SU-DHL-6 (cell line): ENCODE measurements at regions not wholly inside any gene's neighbourhood (a gene's known extent, or its start where the extent isn't known, plus 50 kb on each side); places are given as distances from the start of the nearest gene placed in this dataset.
"Not testable (repeated sequence)": the region's sequence is repeated elsewhere in the genome, so short reads cannot be mapped to it uniquely, and the experiment has no call there.

Experiments
- H2AFZ ChIP-seq: fragments of 200-600 bp; sonication (generic); 2 replicates; pipeline ENCODE4 v1.6.1; 2014; ENCODE audit warnings: low read depth, mild to moderate bottlenecking, moderate library complexity, mixed read lengths, antibody characterized with exemption, low read length; ENCODE audit not compliant: severe bottlenecking
- H3F3A ChIP-seq: fragments of 200-600 bp; shearing (Covaris generic); 2 replicates; pipeline ENCODE4 v1.6.0; 2016; ENCODE audit warnings: antibody characterized with exemption, mild to moderate bottlenecking; ENCODE audit not compliant: insufficient read depth
- H3K27ac ChIP-seq: fragments of 200-600 bp; sonication (generic); 2 replicates; pipeline ENCODE4 v1.5.1; 2016; ENCODE audit warnings: low read depth, mild to moderate bottlenecking, low read length, moderate library complexity, mixed read lengths
- H3K27me3 ChIP-seq: fragments of 200-600 bp; sonication (generic), shearing (Covaris generic); 2 replicates; pipeline ENCODE4 v1.6.0; 2014; ENCODE audit warnings: mild to moderate bottlenecking, low read length
- H3K36me3 ChIP-seq: fragments of 200-600 bp; sonication (generic); 2 replicates; pipeline ENCODE4 v1.6.1; 2014; ENCODE audit warnings: mild to moderate bottlenecking, low read length, mixed read lengths
- H3K4me2 ChIP-seq: fragments of 300-600, 200-600 bp; shearing (Covaris generic), sonication (generic); 2 replicates; pipeline ENCODE4 v1.6.0; 2014; ENCODE audit warnings: low read length, low read depth, mild to moderate bottlenecking; ENCODE audit not compliant: poor library complexity, severe bottlenecking
- H3K4me3 ChIP-seq: fragments of 200-600 bp; sonication (generic); 2 replicates; pipeline ENCODE4 v1.5.1; 2014; ENCODE audit warnings: antibody characterized with exemption, low read length, mild to moderate bottlenecking, mixed read lengths; ENCODE audit not compliant: insufficient read depth, poor library complexity, severe bottlenecking
- H3K79me2 ChIP-seq: fragments of 200-600 bp; sonication (generic); 2 replicates; pipeline ENCODE4 v1.6.1; 2014; ENCODE audit warnings: mild to moderate bottlenecking, low read length, moderate library complexity; ENCODE audit not compliant: insufficient read depth
- H3K9ac ChIP-seq: fragments of 200-600 bp; sonication (generic); 2 replicates; pipeline ENCODE4 v1.7.0; 2014; ENCODE audit warnings: mild to moderate bottlenecking, low read length
- H3K9me2 ChIP-seq: fragments of 200-600 bp; sonication (generic); replicated peaks from 2 replicates; pipeline ENCODE4 v1.6.1; 2014; ENCODE audit warnings: low read length; ENCODE audit not compliant: insufficient read depth
- H3K9me3 ChIP-seq: fragments of 200-600 bp; sonication (generic); 2 replicates; pipeline ENCODE4 v1.6.1; 2014; ENCODE audit warnings: low read length, mixed read lengths; ENCODE audit not compliant: insufficient read depth
- H4K20me1 ChIP-seq: fragments of 200-600 bp; sonication (generic); 2 replicates; pipeline ENCODE4 v1.6.1; 2014; ENCODE audit warnings: low read depth, mild to moderate bottlenecking, antibody characterized with exemption, low read length, moderate library complexity, mixed read lengths
- CTCF ChIP-seq: fragments of 200-600 bp; sonication (generic); IDR thresholded peaks from one replicate; pipeline ENCODE4 v1.5.1; 2017; ENCODE audit warnings: antibody characterized with exemption, mild to moderate bottlenecking, low read length, moderate library complexity; ENCODE audit not compliant: insufficient read depth, poor library complexity, severe bottlenecking
- EZH2phosphoT487 ChIP-seq: fragments of 200-600 bp; sonication (generic), shearing (Covaris generic); conservative IDR thresholded peaks from 2 replicates; pipeline ENCODE4 v1.6.1; 2018; ENCODE audit warnings: mild to moderate bottlenecking, antibody characterized with exemption, low read length, moderate library complexity, mixed read lengths

DNA sequence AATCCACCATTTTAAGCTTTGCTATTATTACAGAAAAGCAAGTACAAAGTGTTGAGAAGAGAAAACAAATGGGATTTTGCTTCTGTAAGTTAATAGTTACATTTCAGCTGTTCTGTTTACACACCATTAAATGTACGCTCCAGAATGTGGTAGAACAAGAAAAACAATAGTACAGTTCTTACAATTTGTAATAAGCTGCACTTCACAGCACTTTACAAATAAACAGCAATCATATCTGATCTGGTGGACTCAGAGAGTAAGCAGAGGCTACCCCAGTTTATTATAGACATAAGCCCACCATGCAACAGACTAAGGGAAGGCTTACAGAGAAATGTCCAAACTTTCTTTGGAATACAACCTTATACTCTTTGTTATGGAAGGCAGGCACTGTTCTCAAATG lies 126.4 kb downstream of the OXSM start:
- H3K27me3 ChIP-seq, result no peaks in the 10 kb centered on the region
- H3K79me2 ChIP-seq, result no peaks in the 10 kb centered on the region
- no peaks in the 10 kb centered on the region for H3K9me3 ChIP-seq
- H3K27ac ChIP-seq, result no peak overlapping the region
- no peaks in the 10 kb centered on the region for H4K20me1 ChIP-seq
- H3F3A ChIP-seq, result no peaks in the 10 kb centered on the region
- no peak overlapping the region for H3K9ac ChIP-seq
- H3K36me3 ChIP-seq, result no peaks in the 10 kb centered on the region
- no peak overlapping the region for H2AFZ ChIP-seq
- no peak for TF ChIP-seq EZH2phosphoT487
- no peak for TF ChIP-seq CTCF
- H3K9me2 ChIP-seq, result no peaks in the 10 kb centered on the region
- H3K4me3 ChIP-seq, result no peak overlapping the region
- no peak overlapping the region for H3K4me2 ChIP-seq

DNA sequence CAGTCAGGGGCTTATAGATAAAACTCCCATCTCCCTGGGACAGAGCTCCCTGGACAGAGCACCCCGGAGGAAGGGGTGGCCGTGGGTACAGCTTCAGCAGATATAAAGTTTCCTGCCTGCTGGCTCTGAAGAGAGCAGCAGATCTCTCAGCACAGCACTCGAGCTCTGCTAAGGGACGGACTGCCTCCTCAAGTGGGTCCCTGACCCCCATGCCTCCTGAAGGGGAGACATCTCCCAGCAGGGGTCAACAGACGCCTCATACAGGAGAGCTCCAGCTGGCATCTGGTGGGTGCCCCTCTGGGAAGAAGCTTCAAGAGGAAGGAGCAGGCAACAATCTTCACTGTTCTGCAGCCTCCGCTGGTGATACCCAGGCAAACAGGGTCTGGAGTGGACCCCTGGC lies 142.1 kb downstream of the OXSM start:
- not testable (repeated sequence) for H3K4me3 ChIP-seq, H3K79me2 ChIP-seq, H3F3A ChIP-seq, H3K9me3 ChIP-seq, H3K27ac ChIP-seq, H3K9me2 ChIP-seq, H3K27me3 ChIP-seq, H4K20me1 ChIP-seq, H3K9ac ChIP-seq, H3K4me2 ChIP-seq, H2AFZ ChIP-seq, H3K36me3 ChIP-seq

GRCh38 chr3:25938566-25939325 lies 148.9 kb downstream of the OXSM start:
- no peaks in the 10 kb centered on the region for H3K79me2 ChIP-seq
- H3K4me3 ChIP-seq, result no peak overlapping the region
- H3K27ac ChIP-seq, result no peak overlapping the region
- H4K20me1 ChIP-seq, result no peaks in the 10 kb centered on the region
- no peaks in the 10 kb centered on the region for H3K9me3 ChIP-seq
- no peak overlapping the region for H3K4me2 ChIP-seq
- no peaks in the 10 kb centered on the region for H3K36me3 ChIP-seq
- H3K27me3 ChIP-seq, result no peaks in the 10 kb centered on the region
- H3K9ac ChIP-seq, result no peak overlapping the region
- H2AFZ ChIP-seq, result no peak overlapping the region
- TF ChIP-seq EZH2phosphoT487 (no peak), CTCF (no peak)
- no peaks in the 10 kb centered on the region for H3F3A ChIP-seq
- H3K9me2 ChIP-seq, result no peaks in the 10 kb centered on the region

GRCh38 chr3:25940935-25941334 lies 151.0 kb downstream of the OXSM start:
- H3K79me2 ChIP-seq, result no peaks in the 10 kb centered on the region
- H3K4me3 ChIP-seq, result no peak overlapping the region
- TF ChIP-seq EZH2phosphoT487 (no peak), CTCF (no peak)
- no peak overlapping the region for H3K27ac ChIP-seq
- no peak overlapping the region for H3K9ac ChIP-seq
- no peaks in the 10 kb centered on the region for H3K9me3 ChIP-seq
- no peak overlapping the region for H3K4me2 ChIP-seq
- no peaks in the 10 kb centered on the region for H3K9me2 ChIP-seq
- H3K27me3 ChIP-seq, result no peaks in the 10 kb centered on the region
- no peaks in the 10 kb centered on the region for H3F3A ChIP-seq
- no peaks in the 10 kb centered on the region for H3K36me3 ChIP-seq
- H4K20me1 ChIP-seq, result no peaks in the 10 kb centered on the region
- no peak overlapping the region for H2AFZ ChIP-seq
